ENCODE measurements at regions not wholly inside any gene's neighbourhood (a gene's known extent, or its start where the extent isn't known, plus 50 kb on each side); places are given as distances from the start of the nearest gene placed in this dataset.

GRCh38 chr10:61250131-61250530 is 203.1 kb downstream of the TMEM26 start:
- no peak for DNase-seq (ENCODE audit: low read depth)
- TF ChIP-seq CTCF (IDR thresholded peaks at IDR 0.05; ENCODE audit: insufficient read depth, low read depth, low read length, missing control alignments) = no peak
- H3K4me3 ChIP-seq (ENCODE audit: low read depth, low read length) = no peak overlapping the region

GRCh38 chr10:61248013-61248412 is 205.2 kb downstream of the TMEM26 start:
- no peak overlapping the region for H3K4me3 ChIP-seq (ENCODE audit: low read depth, low read length)
- no peak for DNase-seq (ENCODE audit: low read depth)
- TF ChIP-seq CTCF (IDR thresholded peaks at IDR 0.05; ENCODE audit: insufficient read depth, low read depth, low read length, missing control alignments) = no peak

GRCh38 chr10:61244261-61244775 is 208.9 kb downstream of the TMEM26 start:
- no peak for DNase-seq (ENCODE audit: low read depth)
- no peak overlapping the region for H3K4me3 ChIP-seq (ENCODE audit: low read depth, low read length)
- no peak for TF ChIP-seq CTCF (IDR thresholded peaks at IDR 0.05; ENCODE audit: insufficient read depth, low read depth, low read length, missing control alignments)

- no peak for DNase-seq (ENCODE audit: low read depth)
- TF ChIP-seq CTCF (IDR thresholded peaks at IDR 0.05; ENCODE audit: insufficient read depth, low read depth, low read length, missing control alignments) = no peak
Measured at GRCh38 chr10:61232780-61233179, 220.4 kb downstream of the TMEM26 start.

GRCh38 chr10:61225939-61226338 is 227.2 kb downstream of the TMEM26 start:
- H3K4me3 ChIP-seq (ENCODE audit: low read depth, low read length) = no peak overlapping the region
- DNase-seq (ENCODE audit: low read depth) = no peak
- no peak for TF ChIP-seq CTCF (IDR thresholded peaks at IDR 0.05; ENCODE audit: insufficient read depth, low read depth, low read length, missing control alignments)

More at GRCh38 chr10:61232780-61233179, 220.4 kb downstream of the TMEM26 start:
- H3K4me3 ChIP-seq (ENCODE audit: low read depth, low read length) = no peak overlapping the region

GRCh38 chr10:61223576-61223975 is 229.6 kb downstream of the TMEM26 start:
- no peak overlapping the region for H3K4me3 ChIP-seq (ENCODE audit: low read depth, low read length)
- no peak for TF ChIP-seq CTCF (IDR thresholded peaks at IDR 0.05; ENCODE audit: insufficient read depth, low read depth, low read length, missing control alignments)
- DNase-seq (ENCODE audit: low read depth) = no peak

- no peak overlapping the region for H3K4me3 ChIP-seq (ENCODE audit: low read depth, low read length)
- TF ChIP-seq CTCF (IDR thresholded peaks at IDR 0.05; ENCODE audit: insufficient read depth, low read depth, low read length, missing control alignments) = no peak
- no peak for DNase-seq (ENCODE audit: low read depth)
Measured at GRCh38 chr10:61219696-61220095, 233.5 kb downstream of the TMEM26 start.

Measured in GM12865 (cell line).